HG03520 (cell line): ENCODE measurements at regions not wholly inside any gene's neighbourhood (a gene's known extent, or its start where the extent isn't known, plus 50 kb on each side); places are given as distances from the start of the nearest gene placed in this dataset.
"Not testable (repeated sequence)": the region's sequence is repeated elsewhere in the genome, so short reads cannot be mapped to it uniquely, and the experiment has no call there.

Experiments
- ATAC-seq: cut with Tn5 transposase; IDR thresholded peaks from one replicate; pipeline ENCODE4 v1.9.1; 2021; ENCODE audit warnings: mild to moderate bottlenecking, moderate library complexity; ENCODE audit not compliant: unreplicated experiment

DNA sequence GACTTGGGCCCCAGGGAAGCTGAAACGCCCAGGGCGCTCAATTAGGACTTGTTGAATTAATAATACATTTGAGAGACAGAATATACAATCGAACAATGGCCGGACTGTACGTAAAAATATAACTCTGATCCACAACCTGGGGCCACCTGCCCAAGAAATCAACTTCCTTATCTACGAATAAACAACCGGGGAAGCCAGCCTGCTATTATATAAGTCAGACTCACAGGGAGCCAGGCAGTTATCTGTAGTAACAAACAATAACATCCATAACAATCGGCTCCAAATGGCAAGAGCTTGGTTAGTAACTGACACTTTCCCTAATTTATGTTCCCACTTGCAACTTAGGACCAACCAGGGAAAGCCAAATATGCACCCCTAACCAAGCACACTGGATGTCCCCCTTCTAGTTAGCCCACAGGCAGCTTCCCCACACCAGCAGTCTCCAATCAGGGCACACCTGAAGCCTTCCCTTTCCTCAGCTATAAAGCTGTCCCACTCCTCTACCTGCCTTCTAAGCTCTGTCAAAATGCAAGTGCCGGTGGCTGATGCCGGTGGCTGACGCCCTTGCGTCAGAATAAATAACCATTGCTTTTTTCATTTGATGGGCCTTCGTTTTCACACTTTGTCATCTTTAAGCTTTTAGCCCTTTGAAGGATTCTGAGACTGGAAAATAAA lies 135.2 kb downstream of the FAM72B start:
- ATAC-seq = not testable (repeated sequence)

DNA sequence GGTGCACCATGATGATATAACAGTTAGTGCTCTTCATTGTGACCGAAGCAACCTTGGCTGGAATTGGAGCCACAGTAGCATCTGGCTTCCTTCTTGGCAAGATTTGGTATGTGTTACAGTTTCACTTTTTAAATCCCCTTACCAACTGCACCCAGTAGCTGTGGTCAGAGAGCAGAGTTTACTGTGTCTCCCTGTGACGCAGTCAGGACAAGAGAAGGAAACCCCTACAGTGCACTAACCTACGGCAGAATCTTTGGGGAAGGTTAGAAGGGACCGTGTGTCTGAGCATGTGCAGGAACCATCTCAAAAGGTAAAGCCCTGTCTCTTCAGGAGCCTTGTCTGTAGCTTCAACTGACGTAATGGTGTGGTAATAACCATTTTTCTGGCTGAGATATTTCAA lies 134.0 kb downstream of the FAM72B start:
- ATAC-seq = not testable (repeated sequence)

DNA sequence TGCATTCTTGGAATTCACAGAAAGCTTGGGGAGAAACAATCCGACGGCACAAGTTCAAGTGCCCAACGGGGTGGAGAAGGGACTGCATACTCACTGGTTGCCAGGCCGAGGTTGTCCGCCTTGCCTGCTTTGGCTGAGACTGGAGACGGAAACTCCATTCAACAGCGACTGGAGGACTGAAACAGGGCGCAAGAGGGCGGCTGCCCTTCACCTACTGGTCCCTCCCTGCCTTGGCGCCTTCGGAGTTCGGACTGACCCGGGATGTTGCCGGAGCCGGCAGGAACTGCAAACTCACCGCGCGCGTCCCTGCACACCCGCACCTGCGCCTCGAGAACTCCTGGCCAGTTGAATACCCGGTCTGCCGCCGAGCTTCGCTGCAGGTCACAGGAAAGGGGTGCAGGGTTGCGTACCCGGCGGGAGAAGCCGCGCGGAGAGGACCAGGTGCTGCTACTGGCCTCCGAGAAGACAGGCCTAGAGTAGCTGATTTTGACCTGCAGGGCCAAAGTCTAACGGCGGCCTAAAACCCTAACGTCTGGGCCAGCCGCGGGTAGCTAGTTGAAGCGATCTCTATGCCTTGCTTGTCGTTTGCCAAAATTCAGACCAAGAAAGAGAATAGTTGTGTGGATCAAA lies 132.9 kb downstream of the FAM72B start:
- not testable (repeated sequence) for ATAC-seq

GRCh38 chr1:121052081-121052660 lies 132.0 kb downstream of the FAM72B start:
- not testable (repeated sequence) for ATAC-seq

DNA sequence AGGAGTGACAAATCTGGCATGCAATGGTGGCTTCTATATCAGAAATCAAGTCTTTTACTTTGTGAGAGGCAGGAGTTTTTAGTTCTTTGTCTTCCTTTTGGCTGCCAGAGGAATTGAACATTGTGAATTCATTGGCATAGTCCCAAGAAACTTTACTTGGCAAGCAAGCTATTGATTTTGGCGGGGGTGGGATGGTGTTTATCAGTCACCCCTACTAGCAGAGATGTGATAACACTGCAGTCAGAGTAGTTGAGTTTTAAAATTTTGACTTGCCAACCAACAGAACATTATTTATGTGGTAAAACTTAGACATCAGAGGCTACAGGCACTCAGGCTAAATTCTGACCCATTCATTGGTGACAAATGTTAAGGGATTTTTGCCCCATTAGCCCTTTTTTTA lies 129.2 kb downstream of the FAM72B start:
- not testable (repeated sequence) for ATAC-seq

- ATAC-seq = not testable (repeated sequence)
These were observed 117.2 kb downstream of the FAM72B start for GRCh38 chr1:121066925-121067324.

DNA sequence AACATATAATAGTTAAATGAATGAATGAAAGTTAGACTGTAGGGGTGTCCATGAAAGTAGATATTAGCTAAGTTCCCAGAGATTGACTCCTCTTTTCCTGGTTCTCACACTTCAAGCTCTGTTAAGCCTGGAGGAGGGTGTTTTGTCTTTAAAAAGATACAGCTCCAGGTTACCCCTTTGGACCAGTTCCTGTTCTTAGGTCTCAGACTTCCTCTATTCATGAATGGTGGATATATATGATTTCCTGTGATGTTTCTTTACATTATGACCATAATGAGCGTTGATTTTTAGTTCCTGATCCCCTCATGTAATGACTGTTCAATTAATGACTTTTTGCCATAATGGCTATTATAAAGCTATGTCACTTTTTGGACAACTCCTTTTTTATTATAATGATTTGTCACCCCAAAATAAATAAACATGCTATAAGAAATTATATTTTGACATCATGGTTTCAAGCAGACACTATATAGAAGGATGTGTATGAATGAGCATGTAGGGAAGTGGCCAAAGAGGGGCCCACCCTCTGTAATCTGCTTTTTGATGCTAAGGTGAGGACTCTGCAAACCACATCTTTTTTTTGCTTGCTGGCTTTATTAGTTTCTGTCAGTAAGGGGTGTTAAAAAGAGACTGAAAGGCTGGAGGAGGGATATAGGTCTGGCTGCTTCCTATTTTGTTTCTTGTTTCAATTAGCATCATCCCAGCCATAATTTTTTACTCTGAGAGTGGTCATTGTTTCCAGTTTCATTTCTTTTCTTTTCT lies 115.2 kb downstream of the FAM72B start:
- not testable (repeated sequence) for ATAC-seq

DNA sequence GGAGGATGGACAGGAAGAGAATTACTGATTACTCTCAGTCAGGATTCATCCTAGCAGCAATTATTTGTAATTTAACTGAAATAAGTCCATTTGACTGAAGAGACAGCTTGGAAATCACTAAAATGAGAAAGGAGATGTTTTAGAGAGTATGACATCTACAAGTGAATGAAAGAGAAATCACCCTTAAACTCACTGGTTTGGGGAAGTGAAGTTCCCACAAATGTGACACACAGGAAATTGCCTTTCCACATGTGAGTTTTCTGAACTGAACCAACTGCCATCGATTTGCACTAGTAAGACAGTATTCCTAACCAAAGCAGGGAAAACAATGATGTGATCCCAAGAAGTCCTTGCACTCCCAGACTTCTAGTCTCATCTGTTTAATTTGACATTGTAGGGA lies 110.3 kb downstream of the FAM72B start:
- not testable (repeated sequence) for ATAC-seq

GRCh38 chr1:121075254-121075805 lies 108.8 kb downstream of the FAM72B start:
- not testable (repeated sequence) for ATAC-seq

DNA sequence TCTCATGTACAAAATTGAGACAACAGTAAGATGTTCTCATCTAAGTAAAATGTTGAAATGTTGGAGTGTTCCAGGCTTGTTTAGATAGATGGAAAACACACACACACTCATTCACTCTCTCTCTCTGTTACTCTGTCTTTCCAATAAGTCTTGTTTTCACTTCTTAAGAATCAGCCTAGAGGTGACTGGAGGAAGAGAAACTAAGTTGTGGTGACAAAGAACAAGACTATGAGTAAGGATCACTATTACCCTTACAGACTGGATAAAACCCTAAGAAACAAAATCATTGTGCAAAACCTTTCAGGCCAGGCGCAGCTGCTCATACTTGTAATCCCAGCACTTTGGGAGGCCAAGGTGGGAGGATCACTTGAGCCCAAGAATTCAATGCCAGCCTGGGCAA lies 107.5 kb downstream of the FAM72B start:
- ATAC-seq = peak; percentile 89

- not testable (repeated sequence) for ATAC-seq
These were observed 104.5 kb downstream of the FAM72B start for GRCh38 chr1:121079655-121080054.

DNA sequence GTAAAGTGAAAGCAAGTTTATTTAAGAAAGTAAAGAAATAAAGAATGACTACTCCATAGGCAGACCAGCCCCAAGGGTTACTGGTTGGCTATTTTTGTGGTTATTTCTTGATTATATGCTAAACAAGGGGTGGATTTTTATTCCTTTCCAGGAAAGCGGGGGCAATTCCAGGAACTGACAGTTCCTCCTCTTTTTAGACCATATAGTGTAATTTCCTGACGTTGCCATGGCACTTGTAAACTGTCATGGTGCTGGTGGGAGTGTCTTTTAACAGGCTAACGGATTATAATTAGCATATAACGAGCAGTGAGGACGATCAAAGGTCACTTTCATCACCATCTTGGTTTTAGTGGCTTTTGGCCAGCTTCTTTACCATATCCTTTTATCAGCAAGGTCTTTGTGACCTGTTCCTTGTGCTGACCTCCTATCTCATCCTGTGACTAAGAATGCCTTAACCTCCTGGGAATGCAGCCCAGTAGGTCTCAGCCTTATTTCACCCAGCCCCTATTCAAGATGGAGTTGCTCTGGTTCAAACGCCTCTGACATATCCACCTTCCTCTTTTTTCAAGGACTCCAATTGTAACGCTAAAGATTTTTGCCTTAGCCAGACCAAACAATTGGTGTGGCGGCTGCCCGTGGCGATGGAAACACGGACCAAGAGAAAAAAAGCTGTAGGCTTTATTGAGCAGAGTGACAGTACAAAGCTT lies 103.8 kb downstream of the FAM72B start:
- not testable (repeated sequence) for ATAC-seq

GRCh38 chr1:121080904-121081264 lies 103.3 kb downstream of the FAM72B start:
- not testable (repeated sequence) for ATAC-seq

DNA sequence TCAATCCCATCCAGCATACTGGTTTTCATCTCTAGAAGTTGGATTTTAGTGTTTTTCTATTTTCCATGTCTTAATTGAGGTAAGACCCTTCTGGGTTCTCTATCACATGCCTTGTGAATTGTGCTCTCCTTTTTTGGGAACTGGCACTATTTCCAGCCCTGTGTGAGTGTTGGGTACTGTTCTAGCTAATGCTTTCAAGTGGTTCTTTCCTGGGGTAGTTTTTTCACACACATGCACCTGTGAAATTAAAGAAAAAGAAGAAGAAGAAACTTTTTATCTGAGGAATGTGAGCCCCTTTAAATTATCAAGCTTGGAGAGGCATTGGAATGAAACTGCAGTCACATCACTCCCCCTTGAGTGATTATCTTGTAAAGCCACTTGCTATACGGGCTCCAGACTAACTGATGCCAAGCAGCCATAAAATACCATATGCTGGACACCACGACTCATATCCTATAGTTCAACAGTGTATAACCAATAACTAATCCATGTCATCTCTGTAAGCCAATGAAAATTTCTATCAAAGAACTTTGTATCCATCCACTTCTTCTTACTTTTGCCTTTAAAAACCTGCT lies 102.4 kb downstream of the FAM72B start:
- ATAC-seq = not testable (repeated sequence)

DNA sequence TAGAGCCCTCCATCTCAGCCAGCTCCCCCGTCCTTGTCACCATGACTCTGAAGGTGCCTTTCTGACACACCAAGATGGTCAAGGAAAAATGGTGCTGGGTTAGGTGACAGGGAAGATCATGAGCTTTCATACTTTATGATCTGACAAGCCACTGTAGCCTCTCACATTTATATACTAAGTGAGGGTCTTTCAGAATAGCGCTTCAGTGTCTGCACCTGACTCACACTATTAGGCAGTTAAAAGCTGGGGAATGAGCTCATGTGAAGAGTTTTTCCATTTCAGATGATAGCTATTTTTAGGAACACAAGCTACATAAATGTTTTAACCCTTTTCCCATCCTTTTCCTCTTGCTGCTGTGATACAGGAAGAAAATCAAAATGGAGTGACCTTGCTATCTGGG lies 101.1 kb downstream of the FAM72B start:
- not testable (repeated sequence) for ATAC-seq

DNA sequence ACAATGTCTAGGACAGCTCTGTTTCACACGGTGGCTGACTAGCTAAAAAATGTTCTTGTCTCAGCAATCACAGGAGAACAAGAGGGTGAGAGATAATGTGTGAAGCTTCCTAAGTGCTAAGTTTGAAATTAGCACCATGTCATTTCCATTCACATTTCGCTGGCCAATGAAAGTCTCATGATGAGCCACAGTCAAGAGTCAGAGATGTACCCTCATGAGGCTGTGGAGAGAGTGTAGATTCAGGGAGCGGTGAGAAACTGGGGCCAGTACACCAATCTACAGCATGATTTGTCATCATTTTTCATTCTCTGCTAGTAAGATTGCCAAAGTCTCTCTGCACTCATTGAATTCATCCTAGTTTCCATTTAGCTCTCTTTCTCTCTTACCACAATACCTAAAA lies 97.9 kb downstream of the FAM72B start:
- ATAC-seq = not testable (repeated sequence)

- not testable (repeated sequence) for ATAC-seq
These were observed 96.9 kb downstream of the FAM72B start for GRCh38 chr1:121087221-121087620.

GRCh38 chr1:121088568-121088967 lies 95.6 kb downstream of the FAM72B start:
- ATAC-seq = not testable (repeated sequence)

DNA sequence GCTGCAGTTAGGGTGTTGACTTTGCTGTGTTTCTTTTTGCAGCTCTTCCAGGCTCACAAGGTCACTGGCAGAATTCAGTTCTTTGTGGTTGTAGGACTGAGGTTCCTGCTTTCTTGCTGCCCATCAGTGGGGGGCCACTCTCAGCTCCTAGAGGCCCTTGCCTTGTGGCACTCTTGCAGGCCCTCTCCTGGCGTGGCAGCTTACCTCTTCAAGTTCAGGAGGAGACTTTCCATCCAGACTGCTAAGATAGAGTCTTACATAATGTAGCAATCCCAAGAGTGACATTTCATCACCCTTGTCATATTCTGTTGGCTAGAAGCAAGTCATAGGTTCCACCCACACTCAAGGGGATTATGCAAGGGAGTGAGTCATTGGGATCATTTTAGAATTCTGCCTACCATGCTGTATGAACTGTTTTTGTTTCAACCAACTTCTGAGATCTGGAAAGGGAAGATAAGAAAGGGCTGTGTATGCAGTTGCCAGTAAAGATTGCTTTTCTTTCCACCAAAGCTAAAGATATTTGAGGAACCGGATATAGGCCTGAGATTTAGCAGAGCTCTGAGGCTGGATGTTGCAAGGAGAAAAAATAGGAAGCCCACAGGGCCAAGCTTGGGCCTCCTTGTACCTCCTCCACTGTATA lies 91.7 kb downstream of the FAM72B start:
- ATAC-seq = not testable (repeated sequence)

- not testable (repeated sequence) for ATAC-seq
These were observed 89.1 kb downstream of the FAM72B start for GRCh38 chr1:121095014-121095413.
